Prostate gland (tissue), 2 donors: ENCODE measurements at regions not wholly inside any gene's neighbourhood (a gene's known extent, or its start where the extent isn't known, plus 50 kb on each side); places are given as distances from the start of the nearest gene placed in this dataset.

Experiments
- DNase-seq: peaks from one replicate; pipeline ENCODE4 v3.0.0-alpha.2; 2019; ENCODE audit warnings: low spot score
- H3K27ac ChIP-seq, 2 donors: fragments of 200-600 bp; sonication (generic); 2 replicates each; pipeline ENCODE4 v1.5.1; 2017 to 2019
- H3K27me3 ChIP-seq: fragments of 200-600 bp; sonication (generic); replicated peaks from 2 replicates; pipeline ENCODE4 v1.5.1; 2019; ENCODE audit not compliant: insufficient read depth
- H3K36me3 ChIP-seq, 2 donors: fragments of 200-600 bp; sonication (generic); 1 replicate in 1 of 2; 2 replicates in 1 of 2; pipeline versions ENCODE4 v1.5.1 to v1.8.1; 2017 to 2019
- H3K4me1 ChIP-seq: fragments of 200-600 bp; sonication (generic); replicated peaks from 2 replicates; pipeline ENCODE4 v1.5.1; 2019
- H3K4me3 ChIP-seq, 2 donors: fragments of 200-600 bp; sonication (generic); 2 replicates each; pipeline ENCODE4 v1.5.1; 2017 to 2019
- H3K9me3 ChIP-seq: fragments of 200-600 bp; sonication (generic); 2 replicates; pipeline ENCODE4 v1.5.1; 2017
- CTCF ChIP-seq, 4 experiments: fragments of 200-600 bp in 2 of 4; fragments of 450-650 bp in 2 of 4; sonication (generic) in 2 of 4; IDR thresholded peaks; 1 replicate in 3 of 4; 2 replicates in 1 of 4; pipeline ENCODE4 v1.5.1; 2016 to 2019; ENCODE audit warnings: antibody characterized with exemption in 4 of 4, mild to moderate bottlenecking in 2 of 4, moderate library complexity in 2 of 4
- POLR2A ChIP-seq: fragments of 450-650 bp; IDR thresholded peaks from one replicate; pipeline ENCODE4 v1.6.1; 2016; ENCODE audit warnings: antibody characterized with exemption, mild to moderate bottlenecking
- POLR2AphosphoS5 ChIP-seq: sonication (generic); formaldehyde crosslinking; IDR thresholded peaks from one replicate; pipeline ENCODE4 v1.6.1; 2017; ENCODE audit warnings: antibody characterized with exemption
- WGBS: methylation state at CpG from one replicate; pipeline ENCODE4 v1.1.5; 2018; 5-methylcytosine and 5-hydroxymethylcytosine counted together
- intact Hi-C: fragments of 100-400 bp; cut with DNase I; formaldehyde crosslinking; loops from one replicate; pipeline ENCODE4 v1.14.2; 2022

DNA sequence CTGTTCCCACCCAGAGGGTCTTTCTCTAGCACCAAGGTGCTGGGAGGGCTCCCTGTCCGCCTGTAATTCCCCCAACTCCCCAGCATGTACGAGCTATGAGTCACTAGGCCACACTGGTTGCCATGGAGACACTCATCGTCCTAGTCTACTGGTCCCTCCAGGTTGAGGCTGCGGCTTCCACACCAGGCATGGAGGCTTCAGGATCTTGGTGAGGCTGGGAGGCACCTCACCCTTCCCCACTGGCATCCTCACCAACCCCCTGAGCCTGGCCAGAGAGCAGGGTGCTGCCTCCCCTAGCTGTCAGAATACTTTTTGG, 75.6 kb upstream of the KAZN start:
- Histone ChIP-seq H3K36me3 (no peaks in the 10 kb centered on the region), H3K4me1 (no peaks in the 10 kb centered on the region), H3K27me3 (no peaks in the 10 kb centered on the region), H3K9me3 (no peaks in the 10 kb centered on the region), H3K4me3 (no peak overlapping the region), H3K27ac (no peak overlapping the region)
- 62% methylated on average over 4 of the region's 4 CpGs for WGBS
- TF ChIP-seq POLR2A (no peak), POLR2AphosphoS5 (no peak), CTCF (IDR thresholded peaks at IDR 0.05) (no peak)
- intact Hi-C loops = no loop called here
- no peak for DNase-seq

DNA sequence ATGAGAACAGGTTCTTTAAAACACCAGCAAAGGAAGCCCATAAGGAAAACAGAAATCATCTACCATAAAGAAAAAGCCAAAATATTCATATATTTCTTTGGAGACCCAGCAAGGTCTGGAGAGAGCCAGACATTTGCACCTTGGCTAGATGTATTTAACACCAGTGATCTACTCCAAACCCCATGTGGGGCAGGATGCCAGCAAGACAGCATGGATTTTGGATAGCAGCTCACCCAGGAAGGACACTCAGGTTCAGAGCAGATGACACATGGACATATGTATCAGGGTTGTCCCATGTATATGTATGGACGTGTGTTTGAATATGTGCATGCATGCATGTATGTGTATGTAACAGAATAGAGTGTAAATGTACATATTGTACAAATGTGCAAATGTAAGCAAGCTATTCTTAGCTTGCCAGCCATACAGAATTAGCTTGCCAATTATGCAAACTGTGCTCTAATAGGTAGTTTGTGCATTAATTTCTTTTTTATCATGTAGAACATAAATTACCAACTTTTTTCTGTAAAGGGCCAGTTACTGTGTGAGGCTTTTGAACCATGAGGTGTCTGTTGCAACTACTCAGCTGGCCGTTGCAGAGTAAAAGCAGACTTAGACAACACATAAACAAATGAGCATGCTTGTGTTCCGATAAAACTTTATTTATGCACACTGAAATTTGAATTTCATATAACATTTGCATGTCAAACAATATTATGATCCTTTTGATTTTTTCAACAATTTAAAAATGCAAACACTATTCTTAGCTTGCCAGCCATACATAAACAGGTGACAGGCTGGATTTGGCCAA, 73.5 kb upstream of the KAZN start:
- Histone ChIP-seq H3K9me3 (no peaks in the 10 kb centered on the region), H3K27ac (no peak overlapping the region), H3K4me3 (no peak overlapping the region), H3K27me3 (no peaks in the 10 kb centered on the region), H3K36me3 (no peaks in the 10 kb centered on the region), H3K4me1 (no peaks in the 10 kb centered on the region)
- intact Hi-C loops = no loop called here
- WGBS = 87% methylated on average over 3 of the region's 3 CpGs
- no peak for DNase-seq
- no peak for TF ChIP-seq POLR2AphosphoS5
- no peak for TF ChIP-seq POLR2A
- TF ChIP-seq CTCF (IDR thresholded peaks at IDR 0.05) = no peak

DNA sequence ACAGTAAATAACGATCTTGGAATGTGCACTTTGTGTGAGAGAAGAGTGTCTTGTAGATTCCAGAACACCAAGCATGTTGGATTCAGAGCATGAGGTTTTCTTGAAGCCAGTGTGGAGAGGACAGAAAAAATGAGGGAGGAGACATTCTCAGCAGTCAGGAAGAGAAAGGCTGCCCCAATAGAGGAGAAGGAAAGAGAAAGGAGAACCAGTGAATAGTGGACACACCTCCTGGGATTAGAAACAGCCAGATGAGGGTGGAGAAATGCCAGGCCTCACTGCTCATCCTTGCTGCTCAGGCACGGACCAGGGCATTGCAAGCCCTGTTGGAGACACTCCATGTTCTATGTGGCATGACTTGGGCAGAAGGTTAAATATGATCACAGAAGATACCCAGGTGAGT, 69.0 kb upstream of the KAZN start:
- Histone ChIP-seq H3K4me3 (no peak overlapping the region), H3K4me1 (no peaks in the 10 kb centered on the region), H3K9me3 (no peaks in the 10 kb centered on the region), H3K27ac (no peak overlapping the region), H3K36me3 (no peaks in the 10 kb centered on the region), H3K27me3 (no peaks in the 10 kb centered on the region)
- TF ChIP-seq POLR2A (no peak), CTCF (IDR thresholded peaks at IDR 0.05) (no peak), POLR2AphosphoS5 (no peak)
- 55% methylated on average over 2 of the region's 2 CpGs for WGBS
- no peak for DNase-seq
- intact Hi-C loops = no loop called here

- no peak for DNase-seq
- no peaks in the 10 kb centered on the region for H3K27me3 ChIP-seq
- intact Hi-C loops = no loop called here
- no peak for TF ChIP-seq POLR2A
- no peak for TF ChIP-seq POLR2AphosphoS5
- TF ChIP-seq CTCF (IDR thresholded peaks at IDR 0.05) = no peak
- no peak overlapping the region for H3K27ac ChIP-seq
- no peak overlapping the region for H3K4me3 ChIP-seq
- H3K9me3 ChIP-seq = no peaks in the 10 kb centered on the region
- H3K36me3 ChIP-seq = no peaks in the 10 kb centered on the region
- 88% methylated on average over 4 of the region's 4 CpGs for WGBS
- H3K4me1 ChIP-seq = no peaks in the 10 kb centered on the region
These were observed 67.0 kb upstream of the KAZN start for GRCh38 chr1:14531519-14531918.

- no peak overlapping the region for H3K4me3 ChIP-seq
- peaks cover 2% of the 10 kb centered on the region for H3K27me3 ChIP-seq
- H3K27ac ChIP-seq = no peak overlapping the region
- H3K9me3 ChIP-seq = no peaks in the 10 kb centered on the region
- intact Hi-C loops = no loop called here
- WGBS = 92% methylated on average over 6 of the region's 6 CpGs
- no peaks in the 10 kb centered on the region for H3K4me1 ChIP-seq
- TF ChIP-seq CTCF (IDR thresholded peaks at IDR 0.05) = no peak
- no peaks in the 10 kb centered on the region for H3K36me3 ChIP-seq
- DNase-seq = no peak
These were observed 62.7 kb upstream of the KAZN start for GRCh38 chr1:14535619-14536355.
